Fibroblast of skin of scalp (primary cell): ENCODE measurements at regions not wholly inside any gene's neighbourhood (a gene's known extent, or its start where the extent isn't known, plus 50 kb on each side); places are given as distances from the start of the nearest gene placed in this dataset.
"Not testable (repeated sequence)": the region's sequence is repeated elsewhere in the genome, so short reads cannot be mapped to it uniquely, and the experiment has no call there.

ENCODE experiments used
- DNase-seq: peaks from one replicate; pipeline ENCODE4 v3.0.0-alpha.2; 2013

DNA sequence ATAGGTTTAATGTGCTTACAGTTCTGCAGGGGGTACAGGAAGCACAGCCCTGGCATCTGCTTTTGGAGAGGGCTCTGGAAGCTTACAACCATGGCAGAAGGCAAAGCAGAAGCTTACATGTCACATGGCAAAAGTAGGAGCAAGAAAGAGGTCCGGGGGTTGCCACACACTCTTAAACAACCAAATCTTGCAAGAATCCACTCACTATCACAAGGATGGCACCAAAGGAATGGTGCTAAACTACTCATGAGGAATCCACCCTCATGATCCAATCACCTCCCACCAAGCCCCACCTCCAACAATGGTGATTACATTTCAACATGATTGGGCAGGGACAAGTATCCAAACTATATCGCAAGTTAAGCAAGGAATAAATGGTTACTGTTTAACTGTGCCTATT lies 255.8 kb upstream of the AVPR1A start:
- no peak for DNase-seq

DNA sequence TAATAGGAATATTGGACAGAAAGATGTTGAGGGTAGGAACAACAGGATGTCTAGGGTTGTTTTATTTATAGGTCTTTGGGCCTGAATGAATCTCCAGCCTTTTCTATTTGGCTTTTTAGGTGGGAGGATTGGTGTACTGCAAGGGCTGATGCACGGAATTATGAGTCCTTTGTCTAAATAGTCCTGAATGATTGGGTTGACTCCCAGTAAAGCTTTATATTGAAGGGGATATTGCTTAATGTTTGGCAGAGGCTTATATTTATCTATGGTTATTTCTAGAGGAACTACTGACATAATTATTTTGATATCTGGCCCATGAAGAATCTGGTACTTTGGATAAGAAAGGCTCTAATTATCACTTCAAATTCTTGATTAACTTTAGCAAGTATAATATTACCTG lies 253.6 kb upstream of the AVPR1A start:
- no peak for DNase-seq

DNA sequence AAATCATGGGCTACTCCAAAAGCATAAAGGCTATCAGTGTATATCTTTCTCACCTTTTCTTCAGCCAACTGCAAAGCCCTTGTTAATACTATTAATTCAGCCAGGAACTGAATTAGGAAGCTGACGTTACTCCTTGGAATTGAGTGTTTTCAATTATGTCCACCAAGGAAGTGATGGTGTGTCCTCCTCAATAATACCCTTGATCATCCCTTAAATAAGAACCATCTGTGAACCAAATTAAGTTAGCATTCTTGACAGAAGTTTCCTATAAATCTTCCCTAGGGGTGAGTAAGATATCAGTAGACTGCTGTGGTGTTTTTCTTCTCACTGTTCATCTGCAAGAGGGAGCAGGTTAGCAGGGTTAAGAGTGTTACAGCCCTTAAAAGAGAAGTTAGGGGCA lies 252.3 kb upstream of the AVPR1A start:
- peak; percentile 8 for DNase-seq

DNA sequence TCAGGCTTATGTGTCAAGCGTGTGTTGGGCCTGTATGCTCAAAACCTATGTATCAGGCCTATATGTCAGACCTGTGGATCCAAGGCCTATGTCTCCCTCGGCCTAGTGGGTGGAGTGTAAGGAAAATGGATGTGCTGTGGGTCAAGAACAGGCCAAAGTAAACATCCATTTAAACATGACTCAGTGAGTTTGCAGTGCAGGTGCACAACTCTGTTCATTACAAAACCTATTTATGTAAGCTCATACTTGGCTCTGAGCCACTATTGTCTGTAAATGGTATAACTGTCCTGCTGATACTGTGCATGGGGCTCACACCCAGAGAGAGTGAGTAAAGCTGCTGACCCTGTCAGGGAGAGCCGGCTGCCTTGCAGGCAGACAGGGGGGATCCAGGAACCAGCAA lies 249.7 kb upstream of the AVPR1A start:
- DNase-seq, result no peak

DNA sequence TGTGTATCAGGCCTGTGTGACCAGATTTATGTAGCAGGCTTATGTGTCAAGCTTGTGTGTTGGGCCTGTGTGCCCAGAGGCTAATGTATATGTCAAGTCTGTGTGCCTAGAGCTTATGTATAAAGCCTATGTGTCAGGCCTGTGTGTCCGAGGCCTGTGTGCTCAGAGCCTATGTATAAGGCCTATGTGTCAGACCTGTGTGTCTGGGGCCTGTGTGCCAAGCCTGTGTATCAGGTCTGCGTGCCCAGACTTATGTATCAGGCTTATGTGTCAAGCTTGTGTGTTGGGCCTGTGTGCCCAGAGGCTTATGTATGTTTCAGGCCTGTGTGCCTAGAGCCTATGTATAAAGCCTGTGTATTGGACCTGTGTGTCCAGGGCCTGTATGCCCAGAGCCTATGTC lies 249.3 kb upstream of the AVPR1A start:
- no peak for DNase-seq

DNA sequence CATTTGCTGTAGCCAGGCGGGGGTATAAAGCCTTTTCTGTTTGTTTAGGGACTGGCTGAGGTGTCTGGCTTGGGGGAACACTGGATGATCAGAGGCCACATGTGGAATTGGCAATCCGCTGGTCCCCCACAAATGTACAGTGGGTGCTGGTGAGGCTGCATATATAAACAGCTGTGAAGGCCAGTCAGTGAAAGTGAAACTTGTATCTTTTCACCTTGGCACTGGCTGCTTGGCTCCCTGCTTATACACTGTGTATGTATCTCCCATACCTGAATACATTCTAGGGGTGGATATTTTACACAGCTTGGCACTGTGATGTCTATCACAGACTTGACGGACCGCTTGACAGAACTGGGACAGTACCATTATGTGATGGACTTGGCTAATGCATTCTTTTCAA lies 246.8 kb upstream of the AVPR1A start:
- no peak for DNase-seq

DNA sequence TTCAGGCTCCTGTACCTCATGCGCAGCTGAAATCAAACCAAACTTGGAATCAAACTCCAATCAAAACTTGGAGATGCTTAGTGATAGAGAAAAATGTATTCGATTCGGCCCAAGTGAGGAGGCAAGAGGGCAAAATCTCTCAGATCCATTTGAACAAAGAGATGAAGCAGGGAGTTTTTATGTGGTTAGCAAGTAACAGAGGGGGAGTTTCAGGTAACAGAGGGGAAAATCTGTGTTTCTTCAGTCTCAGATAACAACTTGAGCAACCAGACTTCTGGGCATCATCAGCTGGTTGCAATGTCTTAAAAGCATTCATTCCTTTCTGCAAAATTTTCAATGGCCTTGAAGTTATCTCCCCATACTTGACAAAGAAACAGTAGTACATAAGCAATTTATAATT lies 245.1 kb upstream of the AVPR1A start:
- no peak for DNase-seq

DNA sequence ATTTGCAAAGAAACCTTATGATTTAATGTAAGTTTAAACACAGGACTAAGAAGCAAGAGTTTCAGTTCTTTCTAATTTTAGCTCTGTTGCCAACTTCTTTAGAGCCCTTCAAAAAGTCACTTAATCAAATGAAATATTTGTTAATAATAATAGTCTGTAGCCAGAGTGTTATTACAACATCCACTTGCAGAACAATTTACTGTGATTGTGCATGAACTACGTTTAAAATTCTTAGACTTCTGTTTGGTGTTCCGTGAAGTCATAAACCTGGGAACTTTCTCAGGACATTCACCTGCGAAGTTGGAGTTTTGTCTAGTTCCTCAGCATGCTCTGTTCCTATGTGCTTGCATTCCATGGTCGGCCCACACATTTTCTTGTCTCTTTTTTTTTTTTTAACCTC lies 244.0 kb upstream of the AVPR1A start:
- DNase-seq, result no peak

DNA sequence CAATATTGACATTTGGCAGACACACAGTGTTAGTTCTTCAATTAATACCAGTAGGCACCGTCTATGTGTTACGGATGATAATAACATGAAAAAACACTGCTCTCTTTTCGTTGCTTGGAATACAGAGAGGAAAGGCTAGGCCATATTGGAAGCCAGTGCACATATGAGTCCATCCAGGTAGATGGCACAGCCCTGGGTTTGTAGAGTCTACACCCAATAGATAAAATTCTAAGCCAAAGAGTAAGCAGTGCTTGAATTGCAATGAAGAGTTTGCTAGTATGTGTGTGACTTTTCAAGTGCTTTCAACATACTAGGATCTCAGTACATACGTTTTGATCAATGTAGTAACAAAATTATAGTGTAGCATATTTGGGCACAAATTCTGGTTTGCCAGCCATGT lies 243.3 kb upstream of the AVPR1A start:
- DNase-seq, result no peak

DNA sequence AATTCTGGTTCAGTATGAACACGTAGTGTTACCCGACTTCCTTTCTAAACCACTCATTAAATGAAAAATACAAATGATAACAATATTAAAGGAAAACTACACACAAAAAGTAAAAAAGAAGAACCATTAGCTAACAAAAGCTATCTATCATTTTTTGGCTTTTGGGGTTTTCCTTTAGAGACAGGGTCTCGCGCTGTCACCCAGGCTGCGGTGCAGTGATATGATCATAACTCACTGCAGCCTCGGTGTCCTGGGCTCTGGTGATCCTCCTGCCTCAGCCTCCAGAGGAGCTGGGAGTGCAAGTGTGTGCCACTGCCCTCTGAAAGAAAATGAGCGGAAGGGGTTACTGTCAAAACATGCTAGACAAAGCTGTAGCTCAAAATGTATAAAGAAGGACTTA lies 238.2 kb upstream of the AVPR1A start:
- DNase-seq, result no peak

DNA sequence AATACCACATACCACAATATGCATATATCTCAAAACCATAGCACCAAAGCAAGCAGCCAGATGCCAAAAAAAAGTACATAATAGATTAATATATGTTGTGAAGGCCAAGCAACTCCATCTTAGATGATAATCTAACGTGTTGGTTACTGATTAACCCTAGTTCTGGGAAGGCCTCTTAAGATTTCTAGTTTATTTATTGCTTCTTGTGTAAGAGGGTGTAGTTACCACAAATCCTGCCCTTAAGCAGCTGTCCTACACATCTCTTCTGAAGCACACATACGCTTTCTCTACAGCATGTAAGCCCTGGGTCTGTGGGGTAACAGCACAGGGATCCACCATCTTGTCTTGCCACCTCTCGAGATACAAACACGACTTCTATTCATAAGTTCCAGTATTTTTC lies 236.8 kb upstream of the AVPR1A start:
- no peak for DNase-seq

DNA sequence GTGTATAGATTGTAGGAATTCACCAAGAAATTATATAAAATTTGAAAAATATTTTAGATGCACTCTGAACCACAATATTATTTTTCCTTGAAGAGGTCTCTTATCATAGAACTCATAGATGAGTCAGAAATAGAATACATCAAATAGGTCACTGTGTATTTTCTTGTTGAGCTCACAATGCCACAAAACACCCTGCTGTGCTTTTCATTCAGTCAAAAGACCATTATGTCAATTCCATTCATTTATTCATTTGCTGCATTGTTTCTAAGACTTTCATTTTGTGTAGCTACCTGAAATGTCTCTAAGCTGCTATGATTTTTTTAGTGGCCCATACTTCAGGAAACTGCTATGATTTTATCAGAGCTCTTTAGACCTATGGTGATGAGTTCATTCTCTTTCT lies 231.9 kb upstream of the AVPR1A start:
- DNase-seq, result no peak

DNA sequence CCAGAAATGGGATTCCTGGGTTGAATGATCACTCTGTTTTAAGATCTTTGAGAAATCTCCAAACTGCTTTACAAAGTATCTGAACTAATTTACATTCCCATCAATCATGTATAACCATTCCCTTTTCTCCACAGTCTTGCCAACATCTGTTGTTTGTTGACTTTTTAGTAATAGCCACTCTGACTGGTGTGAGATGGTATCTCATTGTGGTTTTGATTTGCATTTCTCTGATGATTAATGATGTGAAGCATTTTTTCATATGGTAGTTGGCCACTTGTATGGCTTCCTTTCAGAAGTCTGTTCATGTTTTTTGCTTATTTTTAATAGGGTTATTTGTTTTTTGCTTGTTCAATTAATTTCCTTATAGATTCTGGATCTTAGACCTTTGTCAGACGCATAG lies 211.8 kb upstream of the AVPR1A start:
- peak; percentile 78 for DNase-seq

DNA sequence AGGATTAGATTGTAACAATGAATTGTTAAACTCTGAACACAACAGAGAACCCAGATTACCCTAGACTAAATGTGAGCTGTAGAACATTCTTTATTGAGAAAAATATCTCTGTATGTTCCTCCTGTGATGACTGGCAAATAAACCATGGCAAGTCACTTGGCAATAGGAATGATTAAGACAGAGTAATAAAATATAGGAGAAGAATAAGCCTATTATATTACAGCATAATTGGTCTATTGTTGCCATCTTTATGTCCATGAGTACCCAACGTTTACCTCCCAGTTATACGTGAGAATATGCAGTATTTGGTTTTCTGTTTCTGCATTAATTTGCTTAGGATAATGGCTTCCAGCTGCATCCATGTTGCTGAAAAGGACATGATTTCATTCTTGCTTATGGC lies 211.2 kb upstream of the AVPR1A start:
- DNase-seq, result no peak

DNA sequence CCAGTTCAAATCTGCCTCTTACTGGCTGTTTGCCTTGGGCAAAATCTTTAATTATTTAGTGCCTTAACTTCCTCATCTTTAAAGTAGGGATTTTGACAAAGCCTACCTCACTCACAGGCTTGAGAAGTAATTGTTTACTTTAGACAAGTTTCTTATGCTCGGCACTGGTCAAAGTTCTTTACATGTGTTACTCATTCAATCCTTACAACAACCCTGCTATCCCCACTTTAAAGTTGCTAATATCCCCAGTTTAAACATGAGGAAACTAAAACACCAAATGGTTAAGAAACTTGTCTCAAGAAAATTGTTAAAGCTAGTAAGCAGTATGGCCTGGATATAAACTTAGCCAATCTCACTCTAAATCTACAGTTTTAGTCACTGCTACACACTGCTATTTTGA lies 204.0 kb upstream of the AVPR1A start:
- DNase-seq, result no peak

DNA sequence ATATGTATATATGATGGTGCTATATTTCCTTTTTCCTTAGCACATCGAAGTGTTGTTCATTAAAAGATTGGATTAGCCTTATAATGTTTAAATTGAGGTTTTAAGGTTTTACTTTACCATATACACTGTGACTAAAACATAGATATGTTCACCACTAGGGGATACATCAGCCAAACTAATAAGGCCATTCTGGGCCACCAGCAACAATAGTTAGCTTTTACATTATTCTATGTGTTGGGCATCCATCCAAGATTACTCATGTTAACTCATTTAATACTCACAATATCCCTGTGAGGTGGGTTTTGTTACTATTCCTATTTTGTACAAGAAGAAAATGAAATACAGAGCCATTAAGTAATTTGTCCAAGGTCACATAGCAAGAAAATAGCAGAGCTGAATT lies 202.6 kb upstream of the AVPR1A start:
- DNase-seq, result peak; percentile 47

DNA sequence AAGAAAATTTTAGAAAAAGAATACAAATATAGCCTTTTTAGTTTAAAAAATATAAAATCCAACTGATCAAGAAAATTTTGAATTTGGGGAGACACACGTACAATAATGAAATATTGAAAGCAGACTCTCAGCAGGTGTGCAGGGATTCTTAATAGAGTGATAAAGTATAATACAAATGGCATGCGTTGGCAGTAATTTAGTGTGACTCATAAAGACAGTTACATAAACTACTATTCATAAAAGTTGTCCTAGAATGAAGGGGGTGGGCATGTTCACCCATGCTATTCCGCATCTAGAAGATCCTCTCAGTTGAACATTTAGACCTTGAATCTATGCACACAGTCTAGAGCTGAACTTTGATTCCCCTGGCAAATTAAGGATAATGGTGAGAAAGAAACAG lies 200.4 kb upstream of the AVPR1A start:
- no peak for DNase-seq

DNA sequence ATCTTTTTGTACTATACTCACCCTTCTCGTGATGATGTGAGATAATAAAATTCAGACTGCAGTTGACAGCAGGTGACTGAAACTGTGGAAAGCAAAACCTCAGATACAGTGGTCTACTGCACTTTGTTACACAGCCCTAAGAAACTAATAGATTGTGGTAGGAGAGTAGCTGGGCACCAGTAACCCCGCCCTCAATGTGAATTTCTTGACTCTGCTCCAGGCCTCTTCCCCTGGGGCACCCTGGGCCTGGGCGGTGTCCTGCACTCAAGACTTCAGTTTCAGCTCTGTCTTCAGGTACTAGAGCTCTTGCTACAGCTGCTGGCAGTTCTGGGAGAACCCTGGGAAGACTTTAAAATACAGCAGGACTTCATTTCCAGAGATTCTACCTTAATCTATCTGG lies 197.6 kb upstream of the AVPR1A start:
- no peak for DNase-seq

DNA sequence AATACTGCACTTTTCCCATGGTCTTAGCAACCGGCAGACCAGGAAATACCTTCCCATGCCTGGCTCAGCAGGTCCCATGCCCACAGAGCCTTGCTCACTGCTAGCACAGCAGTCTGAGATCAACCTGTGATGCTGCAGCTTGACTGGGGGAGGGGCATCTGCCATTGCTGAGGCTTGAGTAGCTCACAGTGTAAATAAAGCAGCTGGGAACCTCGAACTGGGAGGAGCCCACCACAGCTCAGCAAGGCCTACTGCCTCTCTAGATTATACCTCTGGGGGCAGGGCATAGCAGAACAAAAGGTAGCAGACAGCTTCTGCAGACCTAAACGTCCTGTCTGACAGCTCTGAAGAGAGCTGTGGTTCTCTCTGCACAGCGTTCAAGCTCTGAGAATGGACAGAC lies 186.2 kb upstream of the AVPR1A start:
- DNase-seq, result not testable (repeated sequence)

DNA sequence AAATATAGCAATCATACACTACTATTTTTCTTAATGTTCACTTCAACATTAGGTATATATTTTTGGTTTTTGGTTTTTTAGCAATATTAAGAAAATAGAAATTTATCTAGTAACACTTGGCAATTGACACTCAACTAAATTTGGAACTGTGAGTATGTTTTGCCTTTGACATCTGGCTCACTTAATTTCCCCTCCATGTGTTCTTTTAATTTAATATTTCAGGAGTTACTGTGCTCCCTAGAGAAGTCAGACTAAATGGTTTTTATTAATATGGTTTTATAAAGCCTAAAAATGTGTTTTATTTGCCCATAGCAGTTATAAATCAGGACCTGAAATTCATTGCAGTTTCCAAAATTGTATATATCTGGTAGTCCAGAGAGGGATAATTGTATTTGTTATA lies 175.3 kb upstream of the AVPR1A start:
- no peak for DNase-seq

DNA sequence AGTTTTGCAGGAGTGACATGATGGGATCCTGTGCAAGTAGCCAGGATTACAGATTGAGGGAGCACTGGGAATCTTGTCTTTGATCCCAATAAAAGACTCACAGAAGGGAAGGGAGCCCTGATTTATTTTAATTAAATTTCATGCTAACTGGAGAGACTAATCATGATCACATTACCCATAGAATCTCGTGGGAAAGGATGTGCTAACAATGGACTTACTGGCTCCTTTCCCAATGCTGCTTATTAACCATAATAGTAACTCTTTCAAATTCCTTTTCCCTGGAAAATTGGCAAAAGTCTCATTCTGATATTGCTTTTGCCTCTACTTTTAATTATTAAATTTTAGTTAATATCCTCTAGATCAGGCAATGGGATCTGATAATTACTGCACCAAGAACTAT lies 174.8 kb upstream of the AVPR1A start:
- DNase-seq, result no peak

DNA sequence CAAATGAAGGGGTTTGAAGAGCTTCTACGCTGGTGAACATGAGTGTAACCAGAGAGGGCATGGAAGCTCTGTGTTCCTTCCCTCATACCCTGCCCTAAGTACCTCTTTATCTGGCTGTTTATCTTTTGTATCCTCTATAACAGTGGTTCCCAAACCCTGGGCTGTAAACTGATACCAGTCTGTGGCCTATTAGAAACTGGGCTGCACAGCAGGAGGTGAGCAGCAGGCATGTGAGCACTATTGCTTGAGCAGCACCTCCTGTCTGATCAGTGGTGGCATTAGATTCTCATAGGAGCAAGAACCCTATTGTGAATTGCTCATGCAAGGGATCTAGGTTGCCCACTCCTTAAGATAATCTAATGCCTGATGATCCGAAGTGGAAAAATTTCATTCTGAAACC lies 172.9 kb upstream of the AVPR1A start:
- DNase-seq, result no peak

DNA sequence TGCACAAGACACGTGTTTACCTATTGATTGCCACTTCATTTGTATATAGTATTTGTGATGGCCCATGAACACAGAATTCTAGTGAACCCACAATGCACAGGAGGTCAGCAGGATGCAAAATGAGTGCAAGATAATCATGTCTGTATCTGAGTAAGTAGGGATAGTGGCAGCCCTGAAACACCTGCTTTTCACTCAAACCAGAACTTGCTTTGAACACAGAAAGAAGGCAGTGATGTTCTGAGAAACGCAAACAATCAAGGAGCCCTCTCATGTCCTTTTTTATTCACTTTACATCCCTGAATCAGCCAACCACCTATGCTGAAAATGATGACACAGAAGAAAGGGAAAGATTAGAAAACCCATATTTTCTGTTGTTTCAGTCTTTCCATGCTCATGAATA lies 170.4 kb upstream of the AVPR1A start:
- no peak for DNase-seq

DNA sequence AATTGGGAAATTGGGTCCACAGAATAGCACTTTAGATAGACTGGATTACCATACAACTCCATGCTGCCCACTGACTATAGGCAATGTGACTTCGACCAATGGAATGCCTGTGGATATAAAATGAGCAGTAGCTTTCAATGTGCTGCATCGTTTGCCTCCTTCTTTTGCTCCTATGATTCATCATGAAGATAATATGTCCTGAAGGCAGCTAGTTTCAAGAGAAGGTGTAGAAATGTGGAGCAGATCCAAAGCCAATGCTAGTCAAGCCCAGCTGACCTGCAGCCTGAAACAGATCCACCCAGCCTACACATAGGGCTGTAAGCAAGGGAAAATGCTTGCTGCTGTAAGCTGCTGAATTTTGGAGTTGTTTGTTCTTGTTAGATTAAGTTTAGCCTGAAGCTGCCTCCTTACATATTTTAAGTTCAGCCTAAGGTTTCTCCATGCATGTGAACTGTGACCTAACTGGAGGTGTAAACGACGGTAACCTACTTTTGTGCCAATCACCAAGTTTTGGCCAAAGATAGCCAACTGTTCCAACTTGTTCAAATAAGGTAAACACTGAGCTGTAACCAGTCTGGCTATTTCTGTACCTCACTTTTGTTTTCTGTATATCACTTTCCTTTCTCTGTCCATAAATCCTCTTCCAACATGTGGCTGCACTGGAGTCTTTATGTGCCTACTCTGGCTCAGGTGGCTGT lies 169.1 kb upstream of the AVPR1A start:
- no peak for DNase-seq

DNA sequence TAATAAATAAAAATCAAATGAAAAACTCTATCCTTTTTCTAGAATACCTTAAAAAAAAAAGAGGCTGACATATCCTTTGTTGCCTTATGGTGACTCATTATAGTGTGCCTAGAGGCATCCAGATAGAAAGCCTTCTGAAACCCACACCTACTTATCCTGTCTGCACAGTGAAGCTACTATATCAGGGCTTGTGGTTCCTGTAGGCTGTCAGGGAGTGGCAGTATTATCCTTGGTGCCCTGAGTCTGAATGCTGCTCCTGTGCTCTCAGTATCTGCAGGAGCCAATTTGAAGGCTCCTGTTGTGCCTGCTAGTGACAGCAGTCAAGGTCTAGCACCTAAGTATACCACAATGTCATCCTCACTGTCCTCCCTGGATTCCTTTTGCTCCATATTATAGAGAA lies 168.4 kb upstream of the AVPR1A start:
- no peak for DNase-seq

DNA sequence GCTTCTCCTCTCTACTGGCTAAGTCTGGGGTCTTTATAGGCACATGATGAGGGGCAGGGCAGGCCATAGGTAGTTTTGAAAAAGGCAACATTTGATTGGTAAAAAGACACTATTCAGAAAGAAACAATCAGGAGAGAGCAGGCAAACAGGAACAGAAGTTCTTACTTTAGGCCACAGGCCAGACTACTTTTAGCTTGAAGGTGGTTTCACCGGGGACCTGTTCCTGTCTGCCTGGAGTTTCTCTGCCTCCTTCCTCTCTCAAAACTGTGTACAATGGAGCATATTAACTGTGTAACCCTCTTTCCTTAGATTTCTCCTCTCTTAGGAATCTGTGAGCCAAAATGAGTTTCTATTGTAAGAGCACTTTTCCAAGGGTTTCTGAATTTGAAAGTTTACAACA lies 167.9 kb upstream of the AVPR1A start:
- DNase-seq, result no peak
